ENCODE measurements at regions not wholly inside any gene's neighbourhood (a gene's known extent, or its start where the extent isn't known, plus 50 kb on each side); places are given as distances from the start of the nearest gene placed in this dataset.

- Histone ChIP-seq H3F3A (ENCODE audit: control insufficient read depth, insufficient read depth) (no peaks in the 10 kb centered on the region), H3K9me2 (replicated peaks; ENCODE audit: control insufficient read depth, low read length) (no peaks in the 10 kb centered on the region), H3K79me2 (ENCODE audit: control insufficient read depth, low read length) (no peaks in the 10 kb centered on the region), H3K9me3 (ENCODE audit: control insufficient read depth, insufficient read depth, low read length) (no peaks in the 10 kb centered on the region), H3K4me3 (ENCODE audit: low read length) (no peak overlapping the region), H3K4me2 (ENCODE audit: low read length) (no peak overlapping the region), H3K27ac (ENCODE audit: low read depth, low read length) (no peak overlapping the region), H3K4me1 (ENCODE audit: control insufficient read depth, low read length) (no peaks in the 10 kb centered on the region), H3K36me3 (ENCODE audit: control insufficient read depth, low read length) (no peaks in the 10 kb centered on the region), H3K27me3 (ENCODE audit: control insufficient read depth, low read length) (0 out of 2 replicates have a peak, but pooled peaks cover 2% of the 10 kb centered on the region), H4K20me1 (ENCODE audit: control insufficient read depth, insufficient read depth, low read depth, low read length) (no peaks in the 10 kb centered on the region)
- TF ChIP-seq EZH2phosphoT487 (IDR thresholded peaks at IDR 0.05; ENCODE audit: borderline replicate concordance, low read length) (no peak), CTCF (IDR thresholded peaks at IDR 0.05; ENCODE audit: low read depth, low read length, poor library complexity, severe bottlenecking) (no peak)
Measured at GRCh38 chr5:10867389-10868303, 106.6 kb upstream of the DAP start.

DNA sequence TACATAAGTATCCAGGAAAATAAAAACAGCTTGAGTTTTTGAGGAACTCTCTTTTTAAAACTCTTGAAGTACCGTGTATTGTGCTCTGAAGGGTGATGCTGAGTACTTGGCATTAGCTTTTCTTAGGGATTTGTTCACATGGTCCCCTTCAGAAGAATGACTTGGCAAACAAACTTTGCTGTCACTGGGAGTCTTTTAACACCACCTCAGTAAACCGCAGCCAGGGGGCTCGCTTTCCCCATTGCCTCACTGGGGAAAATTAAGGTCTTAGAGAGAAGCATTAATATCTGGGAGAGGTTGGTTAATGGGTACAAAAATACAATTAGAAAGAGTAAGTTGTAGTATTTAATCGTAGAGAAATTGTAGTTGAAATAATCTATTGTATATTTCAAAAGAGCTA, 105.9 kb upstream of the DAP start:
- Histone ChIP-seq H3K79me2 (ENCODE audit: control insufficient read depth, low read length) (no peaks in the 10 kb centered on the region), H3K4me2 (ENCODE audit: low read length) (no peak overlapping the region), H4K20me1 (ENCODE audit: control insufficient read depth, insufficient read depth, low read depth, low read length) (no peaks in the 10 kb centered on the region), H3K4me3 (ENCODE audit: low read length) (no peak overlapping the region), H3K9me2 (replicated peaks; ENCODE audit: control insufficient read depth, low read length) (no peaks in the 10 kb centered on the region), H3K27ac (ENCODE audit: low read depth, low read length) (no peak overlapping the region), H3K36me3 (ENCODE audit: control insufficient read depth, low read length) (no peaks in the 10 kb centered on the region), H3K9me3 (ENCODE audit: control insufficient read depth, insufficient read depth, low read length) (no peaks in the 10 kb centered on the region), H3F3A (ENCODE audit: control insufficient read depth, insufficient read depth) (no peaks in the 10 kb centered on the region), H3K4me1 (ENCODE audit: control insufficient read depth, low read length) (no peaks in the 10 kb centered on the region), H3K27me3 (ENCODE audit: control insufficient read depth, low read length) (0 out of 2 replicates have a peak, but pooled peaks cover 2% of the 10 kb centered on the region)
- no peak for TF ChIP-seq EZH2phosphoT487 (IDR thresholded peaks at IDR 0.05; ENCODE audit: borderline replicate concordance, low read length)
- no peak for TF ChIP-seq CTCF (IDR thresholded peaks at IDR 0.05; ENCODE audit: low read depth, low read length, poor library complexity, severe bottlenecking)

DNA sequence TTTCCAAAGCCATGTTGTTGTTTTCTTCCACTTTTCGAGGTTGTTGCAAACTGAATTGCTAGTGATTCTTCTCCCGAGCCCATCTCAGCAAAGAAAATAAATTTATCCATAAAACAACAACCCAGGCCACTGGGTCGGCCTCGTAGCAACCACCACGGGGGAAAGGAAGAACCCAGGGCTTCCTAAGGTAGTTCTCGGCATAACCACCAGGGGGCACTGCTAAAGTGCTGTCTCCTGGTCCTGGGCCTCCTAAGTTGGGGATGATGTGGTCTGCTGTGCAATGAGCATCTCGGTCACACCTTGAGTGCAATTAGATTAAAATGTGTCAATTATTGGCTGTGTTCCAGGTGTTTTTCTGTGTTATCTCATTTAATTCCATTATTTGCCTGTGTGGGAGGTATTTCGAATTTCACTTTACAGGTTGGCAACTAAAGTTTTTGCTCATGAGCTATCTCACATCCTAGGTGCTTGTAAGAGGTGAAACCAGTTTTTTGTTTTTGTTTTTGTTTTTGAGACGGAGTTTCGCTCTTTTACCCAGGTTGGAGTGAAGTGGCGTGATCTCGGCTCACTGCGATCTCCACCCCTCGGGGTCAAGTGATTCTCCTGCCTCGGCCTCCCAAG, 102.8 kb upstream of the DAP start:
- H3K9me2 ChIP-seq (replicated peaks; ENCODE audit: control insufficient read depth, low read length), result no peaks in the 10 kb centered on the region
- H3K36me3 ChIP-seq (ENCODE audit: control insufficient read depth, low read length), result no peaks in the 10 kb centered on the region
- no peak overlapping the region for H3K27ac ChIP-seq (ENCODE audit: low read depth, low read length)
- no peaks in the 10 kb centered on the region for H3F3A ChIP-seq (ENCODE audit: control insufficient read depth, insufficient read depth)
- no peaks in the 10 kb centered on the region for H3K4me1 ChIP-seq (ENCODE audit: control insufficient read depth, low read length)
- H3K9me3 ChIP-seq (ENCODE audit: control insufficient read depth, insufficient read depth, low read length), result no peaks in the 10 kb centered on the region
- no peaks in the 10 kb centered on the region for H3K79me2 ChIP-seq (ENCODE audit: control insufficient read depth, low read length)
- H4K20me1 ChIP-seq (ENCODE audit: control insufficient read depth, insufficient read depth, low read depth, low read length), result no peaks in the 10 kb centered on the region
- H3K4me3 ChIP-seq (ENCODE audit: low read length), result no peak overlapping the region
- peak; percentile 96 for TF ChIP-seq CTCF (IDR thresholded peaks at IDR 0.05; ENCODE audit: low read depth, low read length, poor library complexity, severe bottlenecking)
- no peak for TF ChIP-seq EZH2phosphoT487 (IDR thresholded peaks at IDR 0.05; ENCODE audit: borderline replicate concordance, low read length)
- H3K4me2 ChIP-seq (ENCODE audit: low read length), result no peak overlapping the region
- H3K27me3 ChIP-seq (ENCODE audit: control insufficient read depth, low read length), result no peaks in the 10 kb centered on the region
